Sigmoid colon (tissue), 6 donors: ENCODE measurements at regions not wholly inside any gene's neighbourhood (a gene's known extent, or its start where the extent isn't known, plus 50 kb on each side); places are given as distances from the start of the nearest gene placed in this dataset.

Source experiments
- DNase-seq: peaks from one replicate; pipeline ENCODE4 v3.0.0-alpha.2; 2019
- H3K27ac ChIP-seq, 4 donors: fragments of 200-600 bp; sonication (generic); one replicate each; pipeline ENCODE4 v1.5.1; 2016 to 2019; ENCODE audit warnings: mild to moderate bottlenecking in 1 of 4
- H3K27me3 ChIP-seq, 3 donors: fragments of 200-600 bp; sonication (generic); one replicate each; pipeline ENCODE4 v1.5.1; 2019; ENCODE audit warnings: mild to moderate bottlenecking in 1 of 3
- H3K36me3 ChIP-seq, 4 donors: fragments of 200-600 bp; sonication (generic); one replicate each; pipeline ENCODE4 v1.5.1; 2016 to 2019
- H3K4me1 ChIP-seq, 4 donors: fragments of 200-600 bp; sonication (generic); one replicate each; pipeline ENCODE4 v1.5.1; 2017 to 2019
- H3K4me3 ChIP-seq, 4 donors: fragments of 200-600 bp; sonication (generic); one replicate each; pipeline ENCODE4 v1.5.1; 2017 to 2019; ENCODE audit warnings: mild to moderate bottlenecking in 2 of 4, moderate library complexity in 1 of 4
- H3K9me3 ChIP-seq, 4 donors: fragments of 200-600 bp in 3 of 4; sonication (generic) in 3 of 4; one replicate each; pipeline versions ENCODE4 v1.5.1 to v1.6.1; 2013 to 2019
- EP300 ChIP-seq, 4 donors: sonication (generic); formaldehyde crosslinking; IDR thresholded peaks; one replicate each; pipeline ENCODE4 v1.6.1; 2017; ENCODE audit warnings: antibody characterized with exemption in 4 of 4
- POLR2A ChIP-seq, 2 donors: fragments of 450-650 bp; IDR thresholded peaks; one replicate each; pipeline ENCODE4 v1.6.1; 2016; ENCODE audit warnings: antibody characterized with exemption in 2 of 2, mild to moderate bottlenecking in 2 of 2, moderate library complexity in 2 of 2
- POLR2AphosphoS5 ChIP-seq, 4 donors: sonication (generic); formaldehyde crosslinking; IDR thresholded peaks; one replicate each; pipeline ENCODE4 v1.6.1; 2017; ENCODE audit warnings: antibody characterized with exemption in 4 of 4
- WGBS, 2 donors: extraction: QIAGEN DNeasy Blood & Tissue Kit; methylation state at CpG; one replicate each; pipeline ENCODE4 v1.1.7; 2013; 5-methylcytosine and 5-hydroxymethylcytosine counted together
- intact Hi-C: fragments of 100-400 bp; cut with DNase I; formaldehyde crosslinking; loops from one replicate; pipeline ENCODE4 v1.15.1; 2023
- TF ChIP-seq, protein P1 (sequence below), 4 experiments: fragments of 450-650 bp in 3 of 4; fragments of 200-600 bp in 1 of 4; IDR thresholded peaks; one replicate each; pipeline ENCODE4 v1.5.1; 2016 to 2019; ENCODE audit warnings: antibody characterized with exemption in 4 of 4, mild to moderate bottlenecking in 3 of 4, moderate library complexity in 2 of 4
- donor health status: healthy with polysubstance abuse.
- donor health status: healthy.

DNA sequence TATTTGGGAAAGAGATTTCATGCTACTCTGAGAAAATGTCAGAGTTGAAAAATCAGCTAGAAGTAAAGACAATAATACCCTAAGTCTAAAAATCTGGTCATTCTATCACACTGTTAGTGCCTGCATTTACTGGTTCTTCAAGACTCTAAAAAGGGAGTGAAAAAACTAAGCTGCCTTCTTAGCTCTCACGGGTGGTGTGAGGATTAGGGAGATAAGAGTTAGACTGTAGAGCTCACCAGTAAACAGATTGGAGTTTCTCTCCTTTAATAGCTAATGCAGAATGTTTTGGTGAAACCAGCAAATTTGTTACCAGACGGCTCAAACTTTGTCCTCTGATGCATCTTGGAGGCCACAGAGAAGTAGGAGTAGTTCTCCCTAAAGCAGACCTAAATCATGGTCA lies 135.0 kb upstream of the OTX2 start:
- DNase-seq, result no peak
- no peaks in the 10 kb centered on the region for H3K4me1 ChIP-seq
- intact Hi-C loops, result no loop called here
- no peaks in the 10 kb centered on the region for H3K36me3 ChIP-seq
- 50 to 65% methylated on average over 2 of the region's 2 CpGs for WGBS, 2 donors
- H3K27me3 ChIP-seq, result no peaks in the 10 kb centered on the region
- no peaks in the 10 kb centered on the region for H3K9me3 ChIP-seq
- no peak overlapping the region for H3K4me3 ChIP-seq
- H3K27ac ChIP-seq, result no peak overlapping the region
- TF ChIP-seq, protein P1, sequence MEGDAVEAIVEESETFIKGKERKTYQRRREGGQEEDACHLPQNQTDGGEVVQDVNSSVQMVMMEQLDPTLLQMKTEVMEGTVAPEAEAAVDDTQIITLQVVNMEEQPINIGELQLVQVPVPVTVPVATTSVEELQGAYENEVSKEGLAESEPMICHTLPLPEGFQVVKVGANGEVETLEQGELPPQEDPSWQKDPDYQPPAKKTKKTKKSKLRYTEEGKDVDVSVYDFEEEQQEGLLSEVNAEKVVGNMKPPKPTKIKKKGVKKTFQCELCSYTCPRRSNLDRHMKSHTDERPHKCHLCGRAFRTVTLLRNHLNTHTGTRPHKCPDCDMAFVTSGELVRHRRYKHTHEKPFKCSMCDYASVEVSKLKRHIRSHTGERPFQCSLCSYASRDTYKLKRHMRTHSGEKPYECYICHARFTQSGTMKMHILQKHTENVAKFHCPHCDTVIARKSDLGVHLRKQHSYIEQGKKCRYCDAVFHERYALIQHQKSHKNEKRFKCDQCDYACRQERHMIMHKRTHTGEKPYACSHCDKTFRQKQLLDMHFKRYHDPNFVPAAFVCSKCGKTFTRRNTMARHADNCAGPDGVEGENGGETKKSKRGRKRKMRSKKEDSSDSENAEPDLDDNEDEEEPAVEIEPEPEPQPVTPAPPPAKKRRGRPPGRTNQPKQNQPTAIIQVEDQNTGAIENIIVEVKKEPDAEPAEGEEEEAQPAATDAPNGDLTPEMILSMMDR (IDR thresholded peaks at IDR 0.05), result no peak
- TF ChIP-seq EP300 (IDR thresholded peaks at IDR 0.05) (no peak), POLR2A (IDR thresholded peaks at IDR 0.05) (no peak), POLR2AphosphoS5 (IDR thresholded peaks at IDR 0.05) (no peak)

DNA sequence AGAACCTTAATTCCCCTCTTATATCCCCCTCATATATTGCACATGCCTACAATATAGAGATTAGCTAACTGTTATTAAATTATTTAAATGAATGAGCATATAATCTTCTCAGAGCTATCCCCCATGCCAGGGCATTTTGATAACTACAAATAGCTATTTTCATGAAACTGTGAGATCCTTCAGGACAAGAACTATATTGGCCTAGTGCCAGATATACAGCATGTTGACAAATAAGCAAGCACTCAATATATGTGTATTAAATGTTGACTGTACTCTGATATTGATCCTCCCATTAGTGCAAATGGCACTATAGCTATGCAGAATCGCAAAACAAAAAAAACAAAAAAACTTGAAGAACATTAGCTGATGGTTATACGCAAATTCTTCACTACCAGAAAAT lies 134.1 kb upstream of the OTX2 start:
- 93 to 98% methylated on average over 2 of the region's 2 CpGs for WGBS, 2 donors
- H3K4me1 ChIP-seq, result no peaks in the 10 kb centered on the region
- intact Hi-C loops, result no loop called here

DNA sequence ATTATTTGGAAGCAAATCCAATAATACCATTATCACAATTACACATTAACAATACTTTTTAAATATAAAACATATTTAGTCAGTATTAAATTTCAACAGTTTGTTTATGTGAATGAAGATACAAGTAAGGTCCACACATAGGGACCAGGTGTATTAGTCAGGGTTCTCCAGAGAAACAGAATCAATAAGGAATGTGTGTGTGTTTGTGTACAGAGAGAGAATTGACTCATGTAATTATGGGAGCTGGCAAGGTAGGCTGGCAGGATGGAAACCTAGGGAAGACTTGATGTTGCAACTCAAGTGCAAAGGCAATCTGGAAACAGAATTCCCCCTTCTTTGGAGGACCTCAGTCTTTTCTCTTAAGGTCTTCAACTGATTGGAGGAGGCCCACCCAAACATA lies 123.2 kb upstream of the OTX2 start:
- Histone ChIP-seq H3K9me3 (no peaks in the 10 kb centered on the region), H3K4me1 (no peaks in the 10 kb centered on the region), H3K36me3 (no peaks in the 10 kb centered on the region), H3K27ac (no peak overlapping the region), H3K27me3 (no peaks in the 10 kb centered on the region), H3K4me3 (no peak overlapping the region)
- DNase-seq, result no peak
- intact Hi-C loops, result no loop called here
- TF ChIP-seq POLR2AphosphoS5 (IDR thresholded peaks at IDR 0.05), result no peak
- TF ChIP-seq, protein P1 (IDR thresholded peaks at IDR 0.05), result no peak

More for the DNA sequence above, 134.1 kb upstream of the OTX2 start:
- H3K27me3 ChIP-seq, result no peaks in the 10 kb centered on the region
- no peak for DNase-seq
- H3K4me3 ChIP-seq, result no peak overlapping the region
- no peak overlapping the region for H3K27ac ChIP-seq
- TF ChIP-seq EP300 (IDR thresholded peaks at IDR 0.05) (no peak), POLR2A (IDR thresholded peaks at IDR 0.05) (no peak), POLR2AphosphoS5 (IDR thresholded peaks at IDR 0.05) (no peak)
- TF ChIP-seq, protein P1 (IDR thresholded peaks at IDR 0.05), result no peak
- no peaks in the 10 kb centered on the region for H3K9me3 ChIP-seq
- H3K36me3 ChIP-seq, result no peaks in the 10 kb centered on the region

DNA sequence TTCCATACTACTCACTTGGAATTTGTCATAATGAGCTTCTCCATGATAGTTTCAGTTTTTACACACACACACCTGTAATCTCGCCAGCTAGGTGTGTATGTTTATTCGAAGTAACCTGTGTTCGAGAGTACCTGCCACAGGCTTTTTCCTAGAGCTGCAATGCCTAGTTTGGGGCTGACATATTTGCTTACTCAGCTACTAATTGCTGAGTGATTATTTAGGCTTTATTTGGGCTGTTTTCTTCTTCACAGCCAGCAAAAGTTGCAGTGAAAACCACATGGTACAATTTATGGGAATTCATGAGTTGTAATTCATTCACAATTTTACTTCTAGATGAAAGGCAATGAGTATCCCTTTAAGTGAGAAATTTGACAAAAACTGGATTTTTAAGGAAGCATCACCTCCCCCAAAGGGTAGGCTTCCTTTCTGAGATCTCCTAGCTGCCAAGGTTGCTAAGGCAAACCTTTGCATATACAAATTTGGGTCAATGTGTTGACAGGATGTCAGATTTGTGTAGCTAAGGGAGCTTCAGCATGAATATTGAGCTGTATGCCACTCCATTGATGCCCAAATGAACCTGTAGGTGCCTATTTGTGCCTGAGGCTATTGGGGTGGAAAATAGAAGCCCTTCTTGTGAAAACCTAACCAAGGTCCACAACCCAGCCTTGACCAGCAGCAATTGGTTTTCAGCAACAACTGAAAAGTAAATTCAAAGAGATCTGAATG lies 108.7 kb upstream of the OTX2 start:
- 21 to 37% methylated on average over 3 of the region's 3 CpGs for WGBS, 2 donors
- intact Hi-C loops, result no loop called here
- Histone ChIP-seq H3K27ac (no peak overlapping the region), H3K4me1 (no peaks in the 10 kb centered on the region), H3K4me3 (no peak overlapping the region), H3K36me3 (no peaks in the 10 kb centered on the region), H3K27me3 (no peaks in the 10 kb centered on the region), H3K9me3 (peaks cover 0 to 5% (median 0%) of the 10 kb centered on the region in 4 donors)
- TF ChIP-seq POLR2AphosphoS5 (IDR thresholded peaks at IDR 0.05), result no peak
- TF ChIP-seq, protein P1 (IDR thresholded peaks at IDR 0.05), result no peak
- no peak for TF ChIP-seq POLR2A (IDR thresholded peaks at IDR 0.05)
- TF ChIP-seq EP300 (IDR thresholded peaks at IDR 0.05), result no peak
- DNase-seq, result no peak

DNA sequence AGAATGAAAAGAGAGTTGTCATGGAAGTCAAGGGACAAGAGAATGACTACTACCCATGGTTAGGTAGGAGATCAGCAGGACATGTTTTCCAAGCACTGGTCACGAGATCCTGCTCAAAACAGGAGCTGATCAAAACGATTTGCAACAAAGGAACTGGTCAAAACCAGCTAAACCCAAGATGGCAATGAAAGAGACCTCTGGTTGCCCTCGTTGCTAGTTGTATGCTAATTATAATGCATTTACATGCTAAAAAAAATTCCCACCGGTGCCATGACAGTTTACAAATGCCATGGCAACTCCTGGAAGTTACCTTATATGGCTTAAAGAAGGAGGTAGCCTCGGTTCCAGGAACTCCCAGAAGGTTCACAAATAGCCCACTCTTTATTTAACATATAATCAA lies 95.0 kb upstream of the OTX2 start:
- Histone ChIP-seq H3K27ac (no peak overlapping the region), H3K4me1 (no peaks in the 10 kb centered on the region), H3K36me3 (no peaks in the 10 kb centered on the region), H3K27me3 (no peaks in the 10 kb centered on the region), H3K9me3 (no peaks in the 10 kb centered on the region), H3K4me3 (no peak overlapping the region)
- TF ChIP-seq POLR2A (IDR thresholded peaks at IDR 0.05) (no peak), EP300 (IDR thresholded peaks at IDR 0.05) (no peak), POLR2AphosphoS5 (IDR thresholded peaks at IDR 0.05) (no peak)
- TF ChIP-seq, protein P1 (IDR thresholded peaks at IDR 0.05), result no peak
- intact Hi-C loops, result no loop called here
- WGBS, 2 donors, result 34 to 44% methylated on average over 5 of the region's 5 CpGs
- no peak for DNase-seq
